NCI-H510A (cell line): ENCODE measurements at regions not wholly inside any gene's neighbourhood (a gene's known extent, or its start where the extent isn't known, plus 50 kb on each side); places are given as distances from the start of the nearest gene placed in this dataset.

Source experiments
- DNase-seq: peaks from one replicate; lab custom pipeline; 2025; lab: John Stamatoyannopoulos, UW

- DNase-seq = no peak
These were observed 571.2 kb downstream of the QKI start for GRCh38 chr6:163985710-163986109.

DNA sequence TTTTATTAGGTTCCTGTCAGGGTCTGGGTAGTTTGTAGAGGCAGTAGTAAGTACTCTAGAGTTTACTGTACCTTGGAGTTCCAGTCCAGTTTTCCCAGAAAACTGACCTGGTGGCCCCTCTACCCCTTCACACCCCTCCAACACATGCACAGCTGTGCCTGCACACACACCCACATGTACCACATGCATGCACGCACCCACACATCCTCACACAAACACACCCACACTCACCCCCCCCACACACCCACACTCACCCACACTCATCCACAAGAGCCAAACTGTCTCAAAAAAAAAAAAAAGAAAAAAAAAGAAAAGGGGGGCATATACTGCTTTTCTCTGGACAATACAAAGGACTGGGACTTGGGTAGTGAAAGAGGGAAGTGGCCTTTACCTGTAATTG, 570.5 kb downstream of the QKI start:
- DNase-seq = no peak

DNA sequence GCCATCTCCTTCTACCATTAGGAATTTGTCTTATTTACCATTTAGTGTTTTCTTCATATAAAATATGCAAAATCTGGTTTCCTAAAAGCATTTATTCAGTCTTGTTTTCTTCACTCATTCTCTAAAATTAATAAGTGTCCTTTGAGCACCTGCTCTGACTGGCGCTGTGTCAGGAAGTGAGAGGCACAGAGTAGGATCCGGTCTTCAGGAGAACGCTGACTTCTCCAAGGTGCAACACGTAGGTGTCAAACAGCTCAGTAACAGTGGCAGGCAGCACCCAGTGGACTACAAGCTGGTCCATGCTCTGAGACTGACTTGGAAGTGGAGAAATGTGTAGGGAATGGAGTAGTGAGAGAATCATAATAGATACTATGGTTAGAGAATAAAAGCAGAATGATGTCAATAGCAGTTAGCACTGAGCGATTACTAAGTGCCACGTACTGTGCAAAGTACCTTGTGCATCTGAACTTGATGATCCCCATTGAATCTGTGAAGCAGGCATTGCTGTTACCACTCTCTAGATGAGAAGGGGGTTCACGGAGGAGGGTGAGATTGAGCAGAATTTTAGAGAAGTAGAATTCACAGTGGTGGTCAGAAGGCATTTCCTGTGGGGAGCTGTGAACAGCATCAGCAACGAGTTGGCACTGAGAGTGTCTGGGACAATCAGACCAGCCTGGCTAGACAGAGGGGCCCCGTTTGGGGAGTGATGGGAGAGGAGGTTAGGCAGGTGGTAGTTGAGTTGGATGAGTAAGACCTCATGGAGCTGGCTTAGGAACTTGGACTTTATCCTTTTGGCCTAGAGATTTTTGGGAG, 569.8 kb downstream of the QKI start:
- DNase-seq = no peak

DNA sequence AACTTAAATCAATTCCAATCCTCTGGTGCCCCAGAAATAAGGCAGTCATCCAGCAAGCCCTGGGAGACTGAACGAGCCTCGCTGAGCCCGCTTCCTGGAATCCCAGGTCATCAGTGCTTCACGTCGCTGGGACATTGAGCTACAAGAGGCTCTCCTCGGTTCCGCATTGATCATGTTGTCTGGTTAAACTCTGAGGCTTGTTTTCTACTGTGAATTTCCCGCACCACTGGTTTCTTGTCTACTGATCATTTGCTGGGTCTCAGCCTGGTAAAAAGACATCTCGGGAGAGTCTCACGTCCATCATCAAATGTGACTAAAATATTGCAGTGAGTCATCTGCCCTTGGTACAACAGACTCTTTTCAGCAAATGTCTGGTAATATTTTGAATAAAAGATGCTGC, 569.2 kb downstream of the QKI start:
- DNase-seq = no peak

DNA sequence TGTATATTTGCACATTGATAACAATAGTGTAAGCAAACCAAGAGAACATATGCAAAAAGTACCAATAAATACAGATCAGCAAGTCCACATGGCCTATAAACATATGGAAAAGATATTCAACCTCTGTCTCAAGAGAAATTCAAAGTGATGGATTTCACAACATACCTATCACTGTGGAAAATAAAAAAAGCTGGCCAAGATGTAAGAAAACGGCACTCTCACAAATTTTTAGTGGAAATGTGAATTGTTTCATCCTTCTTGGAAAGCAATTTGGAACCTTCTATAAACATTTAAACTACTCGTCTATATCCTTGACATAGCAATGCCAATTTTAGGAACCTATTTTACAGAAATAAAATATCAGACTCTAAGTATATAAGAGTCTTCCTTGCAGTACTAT, 559.8 kb downstream of the QKI start:
- no peak for DNase-seq

GRCh38 chr6:163971841-163972838, 557.6 kb downstream of the QKI start:
- DNase-seq = no peak

DNA sequence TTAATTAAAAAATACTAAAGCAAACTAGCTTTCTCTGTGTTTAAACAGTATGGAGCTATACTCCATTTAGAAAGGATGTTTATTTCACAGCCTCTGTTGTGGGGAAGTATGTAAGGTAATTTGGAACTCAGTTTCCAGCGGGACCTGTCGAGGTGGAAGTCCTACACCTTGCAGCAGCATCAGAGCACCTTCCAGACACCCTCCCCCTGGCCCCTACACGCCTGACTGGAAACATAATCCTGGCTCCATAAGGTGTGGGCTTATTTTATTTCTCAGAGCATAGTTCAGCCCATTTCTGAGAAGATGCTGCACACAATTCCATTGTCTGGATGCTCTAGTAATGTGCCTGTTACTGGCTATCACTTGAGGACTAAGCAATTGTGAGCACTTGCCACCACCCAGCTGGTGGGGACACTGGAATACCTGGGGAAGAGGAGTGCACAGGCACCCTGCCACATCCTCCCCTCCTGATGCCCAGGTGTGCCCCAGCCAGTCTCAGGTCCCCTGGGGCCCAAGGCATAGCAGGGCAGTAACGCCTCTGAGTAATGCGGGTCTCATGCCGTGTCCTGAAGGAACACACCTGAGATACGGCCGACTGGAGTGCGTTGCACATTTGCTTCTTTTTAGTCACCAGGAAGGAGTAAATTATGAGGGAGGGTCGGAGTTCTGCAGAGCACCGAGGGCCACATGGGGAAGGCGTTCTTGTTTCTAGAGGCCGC, 556.5 kb downstream of the QKI start:
- no peak for DNase-seq

- DNase-seq = no peak
These were observed 551.2 kb downstream of the QKI start for GRCh38 chr6:163965426-163966348.

GRCh38 chr6:163964789-163965188, 550.3 kb downstream of the QKI start:
- DNase-seq = no peak

GRCh38 chr6:163963205-163964120, 548.9 kb downstream of the QKI start:
- no peak for DNase-seq

DNA sequence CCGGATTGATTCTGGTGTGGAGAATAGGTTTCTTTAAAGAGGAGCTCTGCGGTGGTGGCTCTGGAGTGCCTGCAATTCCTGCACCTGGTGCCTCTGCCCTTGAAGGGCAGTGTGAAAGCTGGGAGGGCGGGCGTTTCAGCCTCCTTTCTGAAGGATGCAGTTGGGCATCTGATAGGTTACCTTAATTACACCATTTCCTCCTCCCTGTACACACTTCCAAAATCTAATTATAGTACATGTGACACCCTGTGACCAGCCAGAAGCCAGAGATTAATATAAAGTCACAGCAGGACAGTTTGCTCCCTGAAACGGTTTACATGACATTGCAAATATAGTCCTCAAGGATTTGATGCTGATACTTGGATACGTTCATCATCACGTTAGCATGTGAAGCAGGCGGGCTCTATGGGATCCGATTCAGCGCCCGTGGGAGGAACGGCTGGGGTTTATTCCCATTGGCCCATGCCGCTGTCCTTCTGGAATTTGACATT, 548.2 kb downstream of the QKI start:
- DNase-seq = peak; percentile 56

- no peak for DNase-seq
These were observed 545.6 kb downstream of the QKI start for GRCh38 chr6:163960128-163960527.

DNA sequence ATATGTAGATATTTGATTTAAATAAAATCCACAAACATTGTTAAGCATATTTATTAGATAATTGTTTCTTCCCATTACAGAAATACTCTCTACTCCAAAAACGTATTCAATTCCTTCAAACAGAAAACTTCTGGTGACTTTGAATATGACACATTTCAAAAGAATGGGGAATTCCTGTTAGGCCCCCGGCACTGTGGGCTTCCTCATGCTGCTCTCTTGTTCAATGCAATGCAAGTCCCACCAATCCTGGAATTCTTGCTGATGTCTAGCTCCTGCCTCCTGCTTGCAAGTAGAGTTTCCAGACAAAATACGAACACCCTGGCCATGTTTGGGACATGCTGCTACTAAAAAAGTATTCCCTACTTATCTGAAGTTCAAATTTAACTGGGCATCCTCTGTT, 544.1 kb downstream of the QKI start:
- no peak for DNase-seq

DNA sequence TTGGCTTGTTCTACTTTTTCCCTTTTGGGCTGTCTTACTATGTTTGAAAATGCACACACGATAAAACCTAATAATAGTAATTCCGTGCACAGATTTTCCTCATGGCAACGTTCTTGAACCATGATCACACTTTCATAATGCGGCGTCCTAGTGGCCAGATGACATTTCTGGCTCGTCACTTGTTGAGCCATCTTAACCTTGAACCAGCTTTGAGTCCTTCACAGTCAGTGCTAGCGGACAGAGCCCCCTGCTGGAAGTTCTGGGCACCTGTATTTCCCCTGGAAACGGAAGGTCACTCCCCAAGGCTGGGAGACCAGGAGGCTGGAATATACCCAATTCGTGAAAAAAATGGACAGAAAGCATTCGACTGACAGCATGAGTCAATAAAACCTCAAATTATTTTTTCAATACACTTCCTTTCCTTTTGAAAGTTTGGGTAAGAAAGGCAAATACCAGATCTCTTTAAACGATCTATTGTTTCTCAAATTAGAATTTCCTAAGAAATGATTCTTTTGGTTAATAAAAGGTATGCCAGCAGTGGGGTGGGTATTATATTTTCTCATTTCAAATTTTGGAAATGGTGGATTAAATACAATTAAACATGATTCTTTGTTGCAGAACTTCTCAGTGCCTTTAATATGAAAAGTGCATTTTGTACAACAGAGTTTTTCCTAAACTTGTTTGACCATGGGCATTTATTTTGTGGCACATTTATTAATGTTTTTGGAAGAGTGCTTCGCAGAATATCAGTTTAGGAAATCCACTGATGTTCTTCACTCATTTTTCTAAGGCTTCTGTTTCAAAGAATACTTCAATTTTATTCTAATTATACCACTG, 542.3 kb downstream of the QKI start:
- peak; percentile 30 for DNase-seq

DNA sequence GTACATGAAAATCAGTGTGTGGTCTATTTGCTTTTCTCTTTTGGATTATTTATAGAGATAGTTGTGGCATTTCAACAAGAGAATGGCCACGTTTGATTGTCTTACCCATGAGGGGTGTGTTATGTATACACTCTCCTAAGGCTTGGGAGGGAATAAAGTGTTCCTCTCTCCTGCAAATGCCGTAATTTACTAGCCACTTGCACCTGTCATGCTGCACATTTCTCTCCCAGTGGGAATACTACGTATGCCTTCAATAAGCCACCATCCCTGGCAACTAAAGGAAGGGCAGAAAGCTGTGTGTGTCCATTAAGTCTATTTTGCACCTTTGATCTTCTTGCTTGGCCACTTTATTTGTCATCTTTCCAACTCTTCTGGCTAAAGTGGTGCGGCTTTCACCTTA, 541.2 kb downstream of the QKI start:
- DNase-seq = no peak

DNA sequence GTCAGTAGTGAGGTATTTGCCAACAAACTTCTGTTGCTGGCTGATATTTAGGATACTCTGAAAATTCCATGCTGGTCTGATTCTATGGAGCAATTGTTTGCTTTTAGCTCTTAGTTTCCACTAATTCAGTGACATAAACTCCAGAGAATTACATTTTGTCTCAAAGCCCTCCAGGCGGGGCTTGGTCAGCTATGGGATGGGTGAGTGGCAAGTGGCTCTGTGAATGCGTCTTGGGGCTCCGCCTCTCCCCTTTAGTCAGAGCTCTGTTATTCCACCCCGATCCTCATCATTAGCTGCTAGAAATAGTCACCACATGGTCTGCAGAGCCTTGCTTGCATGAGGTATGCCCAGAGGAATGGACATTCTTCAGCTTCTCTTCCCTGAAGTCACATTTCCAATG, 540.6 kb downstream of the QKI start:
- no peak for DNase-seq

DNA sequence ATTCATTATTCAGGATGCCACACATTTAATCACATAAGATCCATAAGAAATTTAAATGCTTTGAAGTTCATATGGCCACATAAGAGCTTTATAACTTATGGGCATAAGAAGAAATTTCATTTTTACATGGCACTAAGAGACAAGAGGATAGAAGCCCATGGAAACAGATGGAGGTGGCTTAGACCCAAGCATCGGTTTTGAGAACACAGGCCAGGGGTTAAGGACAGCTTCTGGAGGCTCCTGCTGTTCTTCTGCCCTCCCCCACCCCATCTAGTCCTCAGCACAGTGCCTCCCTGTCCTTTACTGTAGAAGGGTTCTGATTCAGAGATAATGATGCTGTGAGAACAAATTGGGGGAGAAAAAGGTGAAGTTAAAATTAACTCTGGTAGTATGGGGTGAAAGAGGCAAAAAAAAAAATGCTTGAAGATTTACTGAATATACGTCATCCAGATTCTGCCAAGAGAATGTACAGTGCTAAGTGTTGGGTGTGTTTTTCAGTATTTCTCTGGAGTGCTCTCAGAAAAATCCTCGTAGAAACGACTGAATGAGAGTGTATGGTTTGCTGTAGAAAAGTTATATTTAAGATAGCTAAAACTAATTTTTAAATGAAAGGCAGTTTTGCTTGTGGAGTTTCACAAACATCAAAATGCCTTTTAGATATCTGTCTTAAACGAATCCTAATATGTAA, 539.7 kb downstream of the QKI start:
- DNase-seq = no peak

GRCh38 chr6:163952005-163952404, 537.5 kb downstream of the QKI start:
- no peak for DNase-seq
